Astrocyte (in vitro differentiated cells and primary cell): ENCODE measurements at regions not wholly inside any gene's neighbourhood (a gene's known extent, or its start where the extent isn't known, plus 50 kb on each side); places are given as distances from the start of the nearest gene placed in this dataset.

ENCODE experiments used
- DNase-seq: peaks from one replicate; pipeline ENCODE4 v3.0.0-alpha.2; 2010; ENCODE audit warnings: low read depth
- FAIRE-seq: peaks from 2 replicates; lab custom pipeline; 2011; peaks lifted over from hg19 to GRCh38; lab: Jason Lieb, UNC
- H2AFZ ChIP-seq: 2 replicates; pipeline ENCODE4 v1.6.0; 2012; ENCODE audit warnings: low read depth, low read length, inconsistent platforms
- H3K27ac ChIP-seq: 2 replicates; pipeline ENCODE4 v1.5.1; 2011; ENCODE audit warnings: low read depth, low read length, inconsistent platforms
- H3K27me3 ChIP-seq: 2 replicates; pipeline ENCODE4 v1.6.0; 2011; ENCODE audit warnings: low read length, inconsistent platforms; ENCODE audit not compliant: insufficient read depth
- H3K36me3 ChIP-seq: 2 replicates; pipeline ENCODE4 v1.5.1; 2011; ENCODE audit warnings: low read length, inconsistent platforms; ENCODE audit not compliant: insufficient read depth
- H3K4me1 ChIP-seq: 2 replicates; pipeline ENCODE4 v1.5.1; 2011; ENCODE audit warnings: low read length, inconsistent platforms; ENCODE audit not compliant: insufficient read depth
- H3K4me2 ChIP-seq: 2 replicates; pipeline ENCODE4 v1.6.0; 2012; ENCODE audit warnings: low read length, inconsistent platforms
- H3K4me3 ChIP-seq: 2 replicates; pipeline ENCODE4 v1.5.1; 2011; ENCODE audit warnings: low read depth, mild to moderate bottlenecking, low read length, inconsistent platforms; ENCODE audit not compliant: insufficient read depth
- H3K79me2 ChIP-seq: 2 replicates; pipeline ENCODE4 v1.6.0; 2012; ENCODE audit warnings: mild to moderate bottlenecking, low read length, inconsistent platforms; ENCODE audit not compliant: insufficient read depth
- H3K9ac ChIP-seq: 2 replicates; pipeline ENCODE4 v1.6.0; 2012; ENCODE audit warnings: mild to moderate bottlenecking, low read length, inconsistent platforms
- H3K9me3 ChIP-seq: 2 replicates; pipeline ENCODE4 v1.5.1; 2012; ENCODE audit warnings: low read depth, mild to moderate bottlenecking, low read length, inconsistent platforms; ENCODE audit not compliant: insufficient read depth
- H4K20me1 ChIP-seq: 2 replicates; pipeline ENCODE4 v1.6.0; 2012; ENCODE audit warnings: low read length, inconsistent platforms; ENCODE audit not compliant: insufficient read depth
- H3K27ac Mint-ChIP-seq: one replicate; pipeline ENCODE4 v1.8.0; 2021; ENCODE audit warnings: mild to moderate bottlenecking, mixed read lengths; ENCODE audit not compliant: unreplicated experiment
- H3K27me3 Mint-ChIP-seq: one replicate; pipeline ENCODE4 v1.8.0; 2021; ENCODE audit warnings: low read depth, mixed read lengths; ENCODE audit not compliant: unreplicated experiment
- H3K36me3 Mint-ChIP-seq: one replicate; pipeline ENCODE4 v1.8.0; 2021; ENCODE audit warnings: low read depth, mixed read lengths; ENCODE audit not compliant: unreplicated experiment
- H3K4me1 Mint-ChIP-seq: one replicate; pipeline ENCODE4 v1.8.0; 2021; ENCODE audit warnings: low read depth, mixed read lengths; ENCODE audit not compliant: unreplicated experiment
- H3K4me3 Mint-ChIP-seq: one replicate; pipeline ENCODE4 v1.8.0; 2021; ENCODE audit warnings: mild to moderate bottlenecking, moderate library complexity, mixed read lengths; ENCODE audit not compliant: unreplicated experiment
- H3K9me3 Mint-ChIP-seq: one replicate; pipeline ENCODE4 v1.8.0; 2021; ENCODE audit warnings: mild to moderate bottlenecking, mixed read lengths; ENCODE audit not compliant: unreplicated experiment
- EZH2 ChIP-seq: IDR thresholded peaks from 2 replicates; pipeline ENCODE4 v1.6.1; 2012; ENCODE audit warnings: mild to moderate bottlenecking, low read length, inconsistent platforms; ENCODE audit not compliant: insufficient read depth
- TF ChIP-seq, protein P1 (sequence below): IDR thresholded peaks from 2 replicates; pipeline ENCODE4 v1.5.1; 2011; ENCODE audit warnings: low read depth, mild to moderate bottlenecking, inconsistent platforms, low read length, moderate library complexity; ENCODE audit not compliant: insufficient read depth

DNA sequence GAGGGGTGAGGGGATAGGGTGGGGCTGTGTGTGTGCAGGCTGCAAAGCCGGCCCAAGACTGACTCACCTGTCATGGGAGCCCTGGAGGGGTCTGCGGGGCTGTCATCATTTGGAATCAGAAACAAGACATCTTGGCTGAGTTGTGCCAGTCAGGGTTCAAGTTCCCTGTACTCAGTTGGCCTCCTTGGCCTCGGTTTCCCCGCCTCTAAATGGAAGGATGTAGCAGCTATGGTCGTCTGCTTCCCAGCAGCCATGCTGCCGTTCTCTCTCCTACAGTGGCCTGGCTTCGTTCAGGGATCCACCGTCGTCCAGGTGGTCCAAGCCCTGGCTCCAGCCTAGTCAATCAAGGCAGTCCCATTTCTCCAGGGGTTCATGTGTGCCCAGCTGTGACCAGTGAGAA lies 83.6 kb upstream of the PMEPA1 start:
- Mint-ChIP-seq H3K9me3 (no peaks in the 10 kb centered on the region), H3K27ac (no peak overlapping the region), H3K27me3 (peaks cover 10% of the 10 kb centered on the region), H3K4me1 (peaks cover 23% of the 10 kb centered on the region), H3K36me3 (no peaks in the 10 kb centered on the region), H3K4me3 (no peak overlapping the region)
- no peaks in the 10 kb centered on the region for H4K20me1 ChIP-seq
- H3K9ac ChIP-seq: no peak overlapping the region
- peaks cover 8% of the 10 kb centered on the region for H3K27me3 ChIP-seq
- DNase-seq (no peak), FAIRE-seq (no peak)
- H3K27ac ChIP-seq: no peak overlapping the region
- no peak overlapping the region for H2AFZ ChIP-seq
- H3K4me3 ChIP-seq: no peak overlapping the region
- no peak overlapping the region for H3K4me2 ChIP-seq
- peaks cover 3% of the 10 kb centered on the region for H3K9me3 ChIP-seq
- no peak for TF ChIP-seq EZH2
- TF ChIP-seq, protein P1, sequence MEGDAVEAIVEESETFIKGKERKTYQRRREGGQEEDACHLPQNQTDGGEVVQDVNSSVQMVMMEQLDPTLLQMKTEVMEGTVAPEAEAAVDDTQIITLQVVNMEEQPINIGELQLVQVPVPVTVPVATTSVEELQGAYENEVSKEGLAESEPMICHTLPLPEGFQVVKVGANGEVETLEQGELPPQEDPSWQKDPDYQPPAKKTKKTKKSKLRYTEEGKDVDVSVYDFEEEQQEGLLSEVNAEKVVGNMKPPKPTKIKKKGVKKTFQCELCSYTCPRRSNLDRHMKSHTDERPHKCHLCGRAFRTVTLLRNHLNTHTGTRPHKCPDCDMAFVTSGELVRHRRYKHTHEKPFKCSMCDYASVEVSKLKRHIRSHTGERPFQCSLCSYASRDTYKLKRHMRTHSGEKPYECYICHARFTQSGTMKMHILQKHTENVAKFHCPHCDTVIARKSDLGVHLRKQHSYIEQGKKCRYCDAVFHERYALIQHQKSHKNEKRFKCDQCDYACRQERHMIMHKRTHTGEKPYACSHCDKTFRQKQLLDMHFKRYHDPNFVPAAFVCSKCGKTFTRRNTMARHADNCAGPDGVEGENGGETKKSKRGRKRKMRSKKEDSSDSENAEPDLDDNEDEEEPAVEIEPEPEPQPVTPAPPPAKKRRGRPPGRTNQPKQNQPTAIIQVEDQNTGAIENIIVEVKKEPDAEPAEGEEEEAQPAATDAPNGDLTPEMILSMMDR: no peak
- H3K79me2 ChIP-seq: no peaks in the 10 kb centered on the region
- peaks cover 25% of the 10 kb centered on the region for H3K4me1 ChIP-seq
- H3K36me3 ChIP-seq: no peaks in the 10 kb centered on the region

DNA sequence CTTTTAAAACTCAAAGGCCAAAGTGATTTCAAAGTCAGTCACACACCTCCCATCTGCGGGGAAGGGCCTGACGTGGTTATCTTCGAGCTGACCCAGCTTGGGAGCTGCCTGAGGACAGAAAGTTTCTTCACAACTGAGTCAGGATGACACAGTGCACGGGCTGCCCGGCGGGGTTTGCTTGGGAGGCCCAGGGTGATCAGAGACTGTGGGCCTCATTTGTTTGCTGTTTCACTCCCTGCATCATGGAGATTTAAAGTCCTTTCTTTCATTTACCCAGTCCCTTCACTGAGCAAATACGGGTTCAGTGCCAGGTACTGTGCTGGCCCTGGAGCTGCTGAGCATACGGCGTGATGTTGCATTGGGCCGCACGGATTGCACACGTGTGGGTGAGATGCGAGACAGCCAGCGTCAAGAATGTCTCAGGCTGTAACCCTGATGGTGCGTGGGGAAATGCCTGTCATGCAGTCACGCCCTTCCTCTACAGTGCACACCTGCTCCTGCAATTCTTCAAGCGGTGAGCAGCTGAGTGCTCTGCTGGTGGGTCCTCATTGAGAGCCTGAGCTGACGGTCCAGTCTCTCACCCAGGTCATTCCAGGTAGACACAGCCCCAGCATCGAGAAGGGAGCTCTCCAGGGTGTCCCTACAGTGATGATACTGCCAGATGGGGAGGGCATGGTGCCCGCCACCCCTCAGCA lies 82.7 kb upstream of the PMEPA1 start:
- H3K27me3 Mint-ChIP-seq: peaks cover 11% of the 10 kb centered on the region
- H3K27ac Mint-ChIP-seq: peak overlapping the region; percentile 31
- no peak overlapping the region for H2AFZ ChIP-seq
- no peaks in the 10 kb centered on the region for H3K36me3 ChIP-seq
- H3K9me3 ChIP-seq: peaks cover 3% of the 10 kb centered on the region
- DNase-seq (peak; percentile 9), FAIRE-seq (no peak)
- peaks cover 23% of the 10 kb centered on the region for H3K4me1 Mint-ChIP-seq
- H3K27ac ChIP-seq: no peak overlapping the region
- no peak overlapping the region for H3K4me3 Mint-ChIP-seq
- H3K4me1 ChIP-seq: peaks cover 25% of the 10 kb centered on the region
- H3K79me2 ChIP-seq: no peaks in the 10 kb centered on the region
- peaks cover 8% of the 10 kb centered on the region for H3K27me3 ChIP-seq
- H3K36me3 Mint-ChIP-seq: no peaks in the 10 kb centered on the region
- no peak overlapping the region for H3K9ac ChIP-seq
- TF ChIP-seq EZH2: no peak
- TF ChIP-seq, protein P1: no peak
- peak overlapping the region; percentile 26 for H3K4me2 ChIP-seq
- no peak overlapping the region for H3K4me3 ChIP-seq
- no peaks in the 10 kb centered on the region for H3K9me3 Mint-ChIP-seq
- H4K20me1 ChIP-seq: no peaks in the 10 kb centered on the region

DNA sequence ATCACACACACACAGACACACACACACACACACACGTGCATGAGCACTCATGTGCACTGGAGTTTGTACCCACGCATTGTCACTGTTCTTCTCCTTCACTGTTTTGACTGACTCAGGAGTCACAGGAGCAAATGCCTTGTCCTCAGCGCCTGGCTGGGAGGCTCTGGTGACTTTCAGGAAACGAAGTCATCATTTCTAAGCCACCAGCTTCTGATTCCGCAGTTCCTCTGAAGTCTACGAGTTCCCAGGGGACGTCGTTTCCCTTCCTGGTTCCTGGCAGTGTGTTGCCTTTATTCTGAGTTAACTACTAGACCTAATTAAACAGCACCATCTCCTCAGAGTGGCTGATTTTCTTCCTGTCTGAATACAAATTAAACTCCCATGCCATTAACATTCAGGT lies 82.2 kb upstream of the PMEPA1 start:
- Histone ChIP-seq H3K4me3 (no peak overlapping the region), H3K27me3 (peaks cover 8% of the 10 kb centered on the region), H3K9me3 (peaks cover 3% of the 10 kb centered on the region), H3K79me2 (no peaks in the 10 kb centered on the region), H3K36me3 (no peaks in the 10 kb centered on the region), H3K4me2 (peak overlapping the region; percentile 26), H3K9ac (no peak overlapping the region), H4K20me1 (no peaks in the 10 kb centered on the region), H2AFZ (no peak overlapping the region), H3K4me1 (peaks cover 25% of the 10 kb centered on the region), H3K27ac (no peak overlapping the region)
- DNase-seq (no peak), FAIRE-seq (no peak)
- Mint-ChIP-seq H3K36me3 (no peaks in the 10 kb centered on the region), H3K4me3 (no peak overlapping the region), H3K4me1 (peaks cover 23% of the 10 kb centered on the region), H3K27me3 (peaks cover 15% of the 10 kb centered on the region), H3K27ac (peak overlapping the region; percentile 31), H3K9me3 (no peaks in the 10 kb centered on the region)
- no peak for TF ChIP-seq EZH2
